GM12878 (cell line): ENCODE measurements at regions not wholly inside any gene's neighbourhood (a gene's known extent, or its start where the extent isn't known, plus 50 kb on each side); places are given as distances from the start of the nearest gene placed in this dataset.

ENCODE experiments used
- ATAC-seq: fragments of 200-7000 bp; cut with Tn5 transposase; 3 replicates; pipeline ENCODE4 v1.9.1; 2020; ENCODE audit warnings: mild to moderate bottlenecking, moderate library complexity
- BruUV-seq: library from RNA; stranded (reverse); fragments of 400-500 nt; replicated peaks from 2 replicates; lab custom pipeline; 2021; lab: Mats Ljungman, UMichigan
- CTCF ChIA-PET: fragments of 300-600 bp; sonication (Branson Sonifier 250); formaldehyde crosslinking; extraction: SDS; loops from one replicate; lab custom pipeline; 2021; ENCODE audit warnings: inconsistent platforms; lab: Yijun Ruan, JAX
- POLR2A ChIA-PET: fragments of 350-600 bp; formaldehyde crosslinking; extraction: SDS; loops from one replicate; lab custom pipeline; 2021; ENCODE audit warnings: inconsistent platforms; lab: Charles Lee
- RAD21 ChIA-PET: fragments of 300-600 bp; sonication (Branson Sonifier 250); formaldehyde crosslinking; loops from one replicate; lab custom pipeline; 2023; ENCODE audit warnings: antibody characterized with exemption; ENCODE audit not compliant: unreplicated experiment; lab: Charles Lee
- SMC1A ChIA-PET: fragments of 300-600 bp; sonication (Branson Sonifier 250); formaldehyde crosslinking; loops from one replicate; lab custom pipeline; 2023; ENCODE audit not compliant: unreplicated experiment, uncharacterized antibody; lab: Charles Lee
- DNase-seq: peaks from one replicate; pipeline ENCODE4 v3.0.0-alpha.2; 2011; ENCODE audit warnings: low read depth, low spot score
- FAIRE-seq: peaks from 3 replicates; lab custom pipeline; 2011; peaks lifted over from hg19 to GRCh38; lab: Jason Lieb, UNC
- H2AFZ ChIP-seq: 2 replicates; pipeline ENCODE4 v1.6.0; 2011; ENCODE audit warnings: low read depth, low read length, control low read depth; ENCODE audit not compliant: control insufficient read depth
- H3K27ac ChIP-seq: 2 replicates; pipeline ENCODE4 v1.5.1; 2011; ENCODE audit warnings: control low read depth; ENCODE audit not compliant: control insufficient read depth, insufficient read depth
- H3K27me3 ChIP-seq, 2 experiments: replicated peaks in 1 of 2; 2 replicates each; pipeline versions ENCODE4 v1.6.0 to v1.6.1; 2011; ENCODE audit warnings: low read length in 1 of 2; ENCODE audit not compliant: control insufficient read depth in 2 of 2, insufficient read depth in 2 of 2
- H3K36me3 ChIP-seq, 2 experiments: 2 replicates each; pipeline ENCODE4 v1.5.1; 2011; ENCODE audit warnings: low read length in 1 of 2; ENCODE audit not compliant: control insufficient read depth in 2 of 2, insufficient read depth in 2 of 2
- H3K4me1 ChIP-seq: 2 replicates; pipeline ENCODE4 v1.6.1; 2011; ENCODE audit warnings: mild to moderate bottlenecking, low read length, moderate library complexity, mixed read lengths; ENCODE audit not compliant: control insufficient read depth, insufficient read depth
- H3K4me2 ChIP-seq: 2 replicates; pipeline ENCODE4 v1.6.0; 2011; ENCODE audit warnings: control low read depth; ENCODE audit not compliant: control insufficient read depth, insufficient read depth
- H3K4me3 ChIP-seq: fragments of 200-600 bp; sonication (generic); 2 replicates; pipeline ENCODE4 v1.5.1; 2016
- H3K79me2 ChIP-seq: 2 replicates; pipeline ENCODE4 v1.6.0; 2011; ENCODE audit warnings: low read length; ENCODE audit not compliant: control insufficient read depth, insufficient read depth
- H3K9ac ChIP-seq: 2 replicates; pipeline ENCODE4 v1.8.0; 2011; ENCODE audit warnings: low read length, control low read depth, mixed read lengths; ENCODE audit not compliant: control insufficient read depth, insufficient read depth
- H3K9me3 ChIP-seq: replicated peaks from 3 replicates; pipeline ENCODE4 v1.5.1; 2011; ENCODE audit warnings: mild to moderate bottlenecking, low read length; ENCODE audit not compliant: control insufficient read depth, insufficient read depth
- H4K20me1 ChIP-seq: 2 replicates; pipeline ENCODE4 v1.6.0; 2011; ENCODE audit not compliant: control insufficient read depth, insufficient read depth
- HSF1 ChIP-seq: fragments of 150-350 bp; IDR thresholded peaks from 2 replicates; pipeline ENCODE4 v1.6.1; 2014; ENCODE audit warnings: mild to moderate bottlenecking, low read depth, low read length
- IKZF2 ChIP-seq, 2 experiments: fragments of 450-650 bp; IDR thresholded peaks; 2 replicates each; pipeline ENCODE4 v1.6.1; 2017; ENCODE audit warnings: mild to moderate bottlenecking in 2 of 2, moderate library complexity in 2 of 2
- MYB ChIP-seq: fragments of 150-350 bp; IDR thresholded peaks from 2 replicates; pipeline ENCODE4 v1.6.1; 2014; ENCODE audit warnings: mild to moderate bottlenecking, low read depth, low read length, borderline replicate concordance
- MYC ChIP-seq: IDR thresholded peaks from 2 replicates; pipeline ENCODE4 v1.6.1; 2011; ENCODE audit warnings: mild to moderate bottlenecking, low read length, moderate library complexity, inconsistent platforms; ENCODE audit not compliant: insufficient read depth, insufficient replicate concordance, insufficient read length, severe bottlenecking
- NBN ChIP-seq: fragments of 450-650 bp; IDR thresholded peaks from 2 replicates; pipeline ENCODE4 v1.6.1; 2016
- NFYA ChIP-seq: IDR thresholded peaks from 2 replicates; pipeline ENCODE4 v1.6.1; 2011; ENCODE audit warnings: low read depth, mild to moderate bottlenecking, low read length, improper control_type of control experiment, borderline replicate concordance
- PBX3 ChIP-seq: IDR thresholded peaks from 2 replicates; pipeline ENCODE4 v1.6.1; 2011; ENCODE audit warnings: mild to moderate bottlenecking, low read depth, low read length, moderate library complexity; ENCODE audit not compliant: insufficient replicate concordance
- RELA ChIP-seq: fragments of 450-650 bp; IDR thresholded peaks from 2 replicates; pipeline ENCODE4 v1.8.0; 2014; ENCODE audit warnings: borderline replicate concordance; ENCODE audit not compliant: partially characterized antibody
- SRF ChIP-seq, 2 experiments: IDR thresholded peaks; 2 replicates each; pipeline ENCODE4 v1.6.1; 2011; ENCODE audit warnings: low read depth in 2 of 2, low read length in 2 of 2, mild to moderate bottlenecking in 1 of 2, moderate library complexity in 1 of 2
- ZBED1 ChIP-seq: IDR thresholded peaks from 2 replicates; pipeline ENCODE4 v1.6.1; 2016; ENCODE audit warnings: borderline replicate concordance
- ZNF207 ChIP-seq: fragments of 450-650 bp; IDR thresholded peaks from 2 replicates; pipeline ENCODE4 v1.6.1; 2014; ENCODE audit warnings: antibody characterized with exemption, mild to moderate bottlenecking, borderline replicate concordance
- ZNF687 ChIP-seq: fragments of 450-650 bp; IDR thresholded peaks from 2 replicates; pipeline ENCODE4 v1.6.1; 2017; ENCODE audit warnings: mild to moderate bottlenecking, moderate library complexity
- WGBS: methylation state at CpG from one replicate; pipeline ENCODE4 v1.1.6; 2016; ENCODE audit warnings: low lambda C conversion rate; ENCODE audit not compliant: insufficient replicate concordance, insufficient coverage; ENCODE audit errors: missing lambda C conversion rate; 5-methylcytosine and 5-hydroxymethylcytosine counted together
- in situ Hi-C: fragments of 300-500 bp; cut with MboI; formaldehyde crosslinking; loops from 9 replicates; pipeline ENCODE4 v1.14.3; 2018; ENCODE audit warnings: mixed read lengths
- intact Hi-C: fragments of 100-400 bp; cut with micrococcal nuclease; formaldehyde crosslinking; loops from one replicate; pipeline ENCODE4 v1.14.2; 2022; ENCODE audit not compliant: unreplicated experiment

- TF ChIP-seq NFYA (no peak), HSF1 (no peak), PBX3 (no peak), NBN (no peak), SRF (IDR thresholded peaks at IDR 0.05; ENCODE audit: low read depth in 2 of 2, low read length in 2 of 2) (no peak)
Measured at GRCh38 chr5:17732351-17732923, 98.2 kb downstream of the TAF11L14 start (continued).

- RAD21 ChIA-PET, result no interaction called here
- CTCF ChIA-PET, result no interaction called here
- in situ Hi-C loops, result no loop called here
- Histone ChIP-seq H3K36me3 (no peaks in the 10 kb centered on the region), H3K79me2 (no peaks in the 10 kb centered on the region), H3K27me3 (no peaks in the 10 kb centered on the region), H3K4me3 (no peak overlapping the region), H3K4me1 (no peaks in the 10 kb centered on the region), H2AFZ (no peak overlapping the region), H4K20me1 (no peaks in the 10 kb centered on the region), H3K9me3 (no peaks in the 10 kb centered on the region), H3K9ac (no peak overlapping the region), H3K27ac (no peak overlapping the region), H3K4me2 (no peak overlapping the region)
- 89% methylated on average over 2 of the region's 2 CpGs for WGBS
- TF ChIP-seq ZNF687, result no peak
- no peak for TF ChIP-seq RELA
- TF ChIP-seq HSF1, result no peak
- TF ChIP-seq MYC, result no peak
- no peak for TF ChIP-seq IKZF2 (IDR thresholded peaks at IDR 0.05)
- TF ChIP-seq ZNF207, result no peak
- no peak for TF ChIP-seq MYB
- TF ChIP-seq ZBED1, result no peak
- no TSS peak for BruUV-seq
- ATAC-seq (no peak), DNase-seq (no peak), FAIRE-seq (no peak)
- intact Hi-C loops, result no loop called here
- SMC1A ChIA-PET, result no interaction called here
- POLR2A ChIA-PET, result no interaction called here
Measured at GRCh38 chr5:17734011-17734410, 99.8 kb downstream of the TAF11L14 start.
